Activated CD4-positive, alpha-beta T cell treated with anti-CD3 and anti-CD28 coated beads for 1 hour (primary cell): ENCODE measurements at regions not wholly inside any gene's neighbourhood (a gene's known extent, or its start where the extent isn't known, plus 50 kb on each side); places are given as distances from the start of the nearest gene placed in this dataset.

ENCODE experiments used
- DNase-seq: peaks from one replicate; pipeline ENCODE4 v3.0.0-alpha.2; 2020

DNA sequence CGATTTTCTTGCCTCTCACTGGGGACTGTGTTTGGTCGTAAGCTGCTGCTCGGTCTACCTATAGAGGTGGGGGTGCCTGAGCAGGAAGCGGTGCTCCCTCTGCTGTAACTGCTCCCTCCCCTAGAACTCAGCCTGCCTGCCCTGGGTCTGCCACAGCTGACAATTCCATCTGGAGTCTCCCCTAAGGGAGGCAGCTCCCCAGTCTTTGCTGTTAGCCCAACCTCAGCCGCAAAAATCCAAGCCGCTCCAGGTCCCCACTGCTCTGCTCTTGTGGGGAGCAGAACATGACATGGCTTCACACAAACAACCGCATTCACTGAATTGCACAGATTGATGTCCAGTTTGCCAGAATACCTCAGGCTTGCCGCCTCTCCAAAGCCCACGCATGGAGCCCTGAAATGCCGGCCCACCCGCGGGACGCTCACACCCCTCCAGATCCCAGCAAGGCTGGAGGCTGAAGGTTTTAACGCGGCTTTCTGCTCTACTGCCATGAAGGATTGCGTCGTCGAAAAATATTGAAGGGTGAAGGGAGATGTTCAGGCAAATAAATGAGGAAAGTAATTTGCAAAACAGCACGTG, 221.5 kb upstream of the FOXF1 start:
- DNase-seq = no peak

DNA sequence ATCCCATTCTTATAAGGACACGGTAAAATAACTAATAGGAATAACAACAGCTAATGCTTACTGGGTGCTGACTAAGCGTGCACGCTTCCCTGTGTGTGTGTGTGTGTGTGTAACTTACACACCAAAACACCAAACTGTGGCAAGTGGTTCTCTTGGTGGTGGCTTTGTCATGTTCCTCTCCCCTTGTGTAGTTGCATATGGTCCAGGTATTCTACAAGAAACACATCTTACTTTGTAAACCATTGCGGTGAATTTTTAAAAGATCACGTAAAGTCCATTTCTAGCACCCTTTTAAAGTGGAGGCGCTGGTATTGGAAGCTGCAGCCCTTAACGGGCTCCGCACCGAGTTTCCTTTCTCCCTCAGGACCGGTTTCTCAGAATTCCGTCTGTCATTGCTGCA, 221.0 kb upstream of the FOXF1 start:
- DNase-seq = no peak

DNA sequence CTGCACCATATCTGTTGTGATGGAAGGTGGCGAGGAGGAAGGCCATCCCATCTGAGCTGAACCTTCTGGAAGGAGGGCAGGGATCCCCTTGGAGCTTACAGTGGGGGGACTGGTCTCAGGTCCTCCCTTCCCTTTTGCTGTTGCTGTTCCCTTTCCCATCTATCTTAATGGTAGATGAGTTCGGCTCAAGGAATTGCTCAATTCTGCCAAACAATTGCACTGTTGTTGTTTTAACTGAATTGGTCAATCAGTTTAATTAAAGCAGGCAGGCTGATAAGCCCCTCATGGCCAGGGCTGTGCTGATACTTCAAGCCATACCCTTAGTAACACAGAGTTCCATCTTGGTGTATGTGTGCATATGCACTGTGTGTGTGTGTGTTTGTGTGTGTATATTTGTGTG, 220.4 kb upstream of the FOXF1 start:
- no peak for DNase-seq

DNA sequence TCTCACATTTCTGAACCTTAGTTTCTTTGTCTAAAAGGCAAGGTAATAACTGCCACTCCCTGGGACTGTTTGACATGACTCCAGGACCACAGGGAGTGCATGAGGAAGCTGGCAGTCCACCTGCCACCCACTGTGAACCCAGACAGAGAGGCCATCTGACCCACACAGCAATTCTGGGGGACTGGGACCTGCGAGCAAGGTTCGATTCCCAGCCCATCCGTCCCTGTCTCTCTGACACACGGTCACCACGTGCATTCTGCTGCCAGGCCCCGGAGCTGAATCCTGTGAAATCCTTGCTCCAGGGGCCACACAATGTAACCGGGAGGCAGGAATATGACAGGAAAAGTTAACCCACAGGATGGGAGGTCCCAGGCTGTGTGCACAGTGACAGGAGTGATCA, 218.8 kb upstream of the FOXF1 start:
- DNase-seq = no peak

DNA sequence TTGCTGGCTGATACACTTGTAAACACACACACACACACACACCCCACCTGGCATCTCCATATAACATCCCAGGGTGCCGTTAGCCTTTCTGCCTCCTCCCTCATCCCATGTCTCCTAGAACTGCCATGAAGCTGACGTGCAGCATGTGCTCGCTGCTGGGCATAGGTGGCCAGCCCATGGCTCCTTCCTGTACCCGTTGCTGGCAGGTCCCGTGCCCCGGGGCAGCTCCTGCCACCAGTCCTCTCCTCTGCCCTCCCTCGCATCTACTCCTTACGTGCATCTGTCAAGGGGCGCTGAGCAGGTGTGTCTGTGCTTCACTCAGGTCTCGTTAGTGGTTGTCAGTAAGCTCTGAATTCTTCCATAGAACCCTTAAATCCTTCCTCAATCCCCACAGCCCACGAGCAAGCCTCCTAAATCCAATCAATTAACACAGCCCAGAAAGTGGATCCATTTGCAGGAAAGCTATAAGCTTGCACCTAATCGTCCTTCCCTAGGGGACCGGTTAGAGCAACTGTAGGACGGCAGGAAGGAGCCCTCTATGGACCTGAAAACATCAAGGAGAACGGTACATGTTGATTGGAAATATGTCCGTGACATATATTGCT, 218.1 kb upstream of the FOXF1 start:
- no peak for DNase-seq

DNA sequence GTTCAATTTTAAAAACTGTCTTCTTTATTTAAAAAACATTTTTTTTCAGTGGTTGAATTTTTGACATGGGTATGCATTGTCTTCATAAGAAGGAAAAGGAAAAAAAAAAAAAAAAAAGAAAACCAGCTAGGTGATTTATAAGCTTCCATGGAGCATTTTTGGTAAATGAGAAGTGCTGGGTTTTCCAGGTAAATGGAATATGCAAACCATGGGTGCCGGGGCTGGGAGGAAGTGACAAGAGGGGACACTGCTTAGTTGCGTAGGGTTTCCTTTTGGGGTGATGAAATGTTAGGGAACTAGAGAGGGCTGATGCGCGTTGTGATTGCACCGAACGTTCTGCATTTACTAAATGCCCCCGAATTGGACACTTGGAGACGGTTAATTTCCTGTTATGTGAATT, 217.4 kb upstream of the FOXF1 start:
- DNase-seq = no peak

DNA sequence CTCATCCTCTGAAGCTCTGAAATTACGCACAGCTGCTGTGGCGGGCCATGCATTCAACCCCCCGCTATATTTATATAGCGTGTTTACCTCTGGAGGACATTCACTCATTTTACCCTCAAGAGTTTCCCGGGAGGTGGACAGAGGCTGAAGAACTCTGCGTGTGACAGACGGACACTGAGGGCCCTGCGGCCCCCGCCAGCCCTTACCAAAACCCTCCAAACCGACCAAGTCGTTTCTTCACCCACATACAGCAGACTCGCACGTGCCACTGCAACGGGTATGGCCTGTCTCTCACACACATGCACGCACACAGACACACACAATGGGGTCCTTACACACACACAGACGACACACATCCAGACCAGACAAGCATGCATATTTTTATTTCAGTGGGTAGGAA, 216.4 kb upstream of the FOXF1 start:
- DNase-seq = no peak

DNA sequence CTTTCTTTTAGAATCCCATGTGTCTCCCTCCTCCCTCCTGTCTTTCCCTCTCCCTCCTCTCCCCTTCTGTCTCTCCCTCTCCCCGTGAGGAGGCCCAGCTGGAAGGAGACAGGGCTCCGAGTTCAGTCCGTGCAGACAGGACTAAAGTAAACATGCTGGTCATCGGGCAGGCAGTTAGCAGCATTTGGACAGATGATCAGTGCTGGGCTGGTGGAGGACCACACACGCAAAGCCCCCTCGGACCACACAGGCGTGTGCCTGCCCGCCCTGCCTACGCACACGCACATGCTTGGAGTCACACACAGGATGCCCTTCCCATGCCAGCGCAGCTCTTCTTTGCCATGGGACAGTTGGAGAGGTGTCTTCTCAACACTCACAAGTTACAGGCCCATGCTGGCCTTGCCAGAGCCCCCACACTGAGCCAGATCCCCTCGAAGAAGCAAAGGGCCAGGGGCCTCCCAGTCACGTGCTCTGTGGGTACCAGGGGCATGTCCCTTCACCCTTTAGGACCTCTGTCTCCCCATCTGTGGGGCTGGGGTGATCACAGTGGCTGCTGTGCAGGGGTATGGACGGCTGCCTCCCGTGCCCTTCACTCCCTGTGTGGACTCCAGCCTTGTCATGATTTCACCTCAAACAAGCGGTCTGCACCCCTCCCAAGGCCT, 215.7 kb upstream of the FOXF1 start:
- no peak for DNase-seq

DNA sequence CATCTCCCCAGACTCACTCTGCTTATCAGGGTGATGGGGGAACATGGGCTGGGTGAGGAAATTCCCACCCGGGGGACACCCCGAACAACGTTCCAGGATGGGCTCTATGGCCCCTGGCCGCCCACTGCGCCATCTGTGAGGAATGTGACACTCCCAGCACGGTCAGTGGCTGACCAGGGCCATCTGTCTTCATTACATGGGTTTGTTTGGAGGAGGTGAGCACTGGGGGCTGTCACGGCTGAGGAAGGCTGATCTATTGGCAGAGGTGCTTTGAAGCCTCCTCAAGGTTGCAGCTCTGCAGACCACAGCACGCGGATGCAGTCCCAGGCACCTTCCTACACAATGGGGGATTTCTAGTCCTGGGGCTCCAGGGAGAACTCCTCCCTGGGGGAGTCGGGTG, 214.1 kb upstream of the FOXF1 start:
- DNase-seq = no peak

DNA sequence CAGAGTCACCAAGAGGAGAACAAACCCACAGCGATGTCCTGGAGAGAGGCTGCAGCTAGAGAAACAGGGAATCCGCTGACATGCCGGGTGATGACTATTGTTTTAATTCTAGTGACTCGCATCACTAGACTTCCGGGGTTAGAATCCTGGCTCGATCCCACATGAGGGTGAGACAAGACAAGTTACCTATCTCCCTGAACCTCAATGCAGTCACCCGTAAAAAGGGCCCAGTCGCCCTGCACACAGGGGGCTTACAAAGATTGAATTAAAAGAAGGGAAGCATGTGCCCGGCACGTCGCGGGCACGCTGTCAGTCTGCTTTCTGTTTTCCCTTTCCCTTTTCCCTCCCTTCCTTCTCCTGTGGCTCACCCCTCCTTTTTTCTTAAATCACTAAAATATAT, 212.9 kb upstream of the FOXF1 start:
- no peak for DNase-seq

DNA sequence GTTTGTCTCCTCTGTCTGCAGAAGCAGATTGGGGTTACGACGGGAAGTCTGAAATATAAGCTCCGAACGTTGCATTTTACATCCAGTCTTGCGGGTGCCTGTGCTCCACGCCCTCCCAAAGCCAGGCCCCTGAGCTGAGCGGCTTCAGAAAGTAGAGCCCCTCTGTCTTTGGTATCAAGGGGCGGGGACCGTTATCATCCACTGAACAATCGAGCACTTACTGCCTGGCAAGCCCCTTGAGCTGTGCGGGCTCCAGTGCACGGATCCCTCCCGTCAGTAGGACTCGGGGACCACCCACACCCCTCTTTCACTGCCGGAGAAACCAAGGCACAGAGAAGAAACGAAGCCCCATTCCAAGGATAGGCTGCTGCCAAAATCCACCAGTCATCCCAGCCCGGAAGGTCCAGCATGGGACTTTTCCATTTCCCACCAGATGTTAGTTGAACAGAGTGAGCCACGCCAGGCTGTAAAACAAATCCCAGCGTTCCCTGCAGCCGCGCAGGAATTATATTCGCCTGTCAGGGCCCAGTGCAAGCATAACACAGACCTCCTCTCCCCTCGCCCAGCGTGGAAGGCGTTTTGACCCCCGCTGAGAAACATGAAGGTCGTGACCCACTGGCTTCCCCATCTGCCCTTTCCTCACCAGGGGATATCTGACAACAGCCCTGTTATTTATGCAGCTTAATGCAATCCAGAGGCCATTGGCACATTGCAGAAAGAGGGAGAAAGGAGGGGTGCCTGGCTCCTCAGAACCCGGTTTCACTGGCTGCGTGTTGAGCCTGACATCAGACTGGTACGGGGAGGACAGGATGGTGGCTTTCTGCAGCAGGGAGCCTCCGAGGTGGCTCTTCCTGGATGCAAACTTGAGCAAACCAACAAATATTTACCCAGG, 212.2 kb upstream of the FOXF1 start:
- DNase-seq = no peak

DNA sequence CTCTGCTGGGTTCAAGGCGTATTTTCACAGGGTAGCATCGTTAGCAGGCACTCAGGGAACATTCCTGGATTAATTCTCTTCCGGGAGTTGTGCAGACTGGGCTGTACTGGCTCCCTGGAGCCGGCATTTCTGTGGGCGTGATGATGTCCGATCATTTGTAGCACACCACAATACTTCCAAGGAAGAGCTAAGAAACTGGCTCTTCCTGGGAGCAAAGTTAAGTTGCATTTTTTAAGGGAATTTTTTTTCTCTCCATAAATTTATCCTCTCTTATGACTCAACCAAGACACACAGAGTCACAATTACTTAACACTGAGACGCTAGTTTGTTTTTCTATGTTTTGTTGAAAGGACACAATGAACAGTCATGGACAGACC, 211.6 kb upstream of the FOXF1 start:
- no peak for DNase-seq

DNA sequence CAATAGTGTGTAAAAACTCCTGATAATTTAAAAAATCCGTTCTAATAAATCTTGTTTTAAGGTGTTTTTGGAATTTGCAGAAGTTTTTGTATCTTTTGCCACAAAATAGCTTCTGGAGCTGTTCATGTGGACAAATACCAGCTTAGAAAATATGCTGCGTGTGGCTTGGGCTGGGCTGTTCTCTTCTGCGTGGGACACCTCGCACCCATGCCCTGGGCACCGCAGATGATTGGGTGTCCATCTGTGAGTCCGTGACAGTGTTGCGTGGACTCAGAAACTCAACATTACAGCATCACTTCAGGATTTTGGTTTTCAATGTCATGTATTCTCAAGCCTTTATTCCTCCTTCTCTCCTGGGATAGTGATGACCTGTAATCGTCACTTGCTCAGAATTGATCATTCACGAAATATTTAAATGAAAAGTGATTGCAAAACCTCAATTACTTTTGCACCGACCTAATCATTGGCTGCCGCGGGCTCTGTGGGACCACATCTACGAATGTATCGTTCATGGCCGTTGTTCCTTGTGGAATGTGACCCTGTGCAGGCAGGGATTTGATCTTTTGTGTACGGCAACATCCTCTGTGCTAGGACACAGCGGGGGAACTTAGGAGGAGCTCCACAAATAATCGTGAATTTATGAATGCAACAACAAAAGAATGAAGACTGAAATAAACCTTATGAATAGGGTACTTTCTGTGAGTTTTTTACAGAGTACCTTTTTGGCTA, 210.3 kb upstream of the FOXF1 start:
- DNase-seq = no peak

DNA sequence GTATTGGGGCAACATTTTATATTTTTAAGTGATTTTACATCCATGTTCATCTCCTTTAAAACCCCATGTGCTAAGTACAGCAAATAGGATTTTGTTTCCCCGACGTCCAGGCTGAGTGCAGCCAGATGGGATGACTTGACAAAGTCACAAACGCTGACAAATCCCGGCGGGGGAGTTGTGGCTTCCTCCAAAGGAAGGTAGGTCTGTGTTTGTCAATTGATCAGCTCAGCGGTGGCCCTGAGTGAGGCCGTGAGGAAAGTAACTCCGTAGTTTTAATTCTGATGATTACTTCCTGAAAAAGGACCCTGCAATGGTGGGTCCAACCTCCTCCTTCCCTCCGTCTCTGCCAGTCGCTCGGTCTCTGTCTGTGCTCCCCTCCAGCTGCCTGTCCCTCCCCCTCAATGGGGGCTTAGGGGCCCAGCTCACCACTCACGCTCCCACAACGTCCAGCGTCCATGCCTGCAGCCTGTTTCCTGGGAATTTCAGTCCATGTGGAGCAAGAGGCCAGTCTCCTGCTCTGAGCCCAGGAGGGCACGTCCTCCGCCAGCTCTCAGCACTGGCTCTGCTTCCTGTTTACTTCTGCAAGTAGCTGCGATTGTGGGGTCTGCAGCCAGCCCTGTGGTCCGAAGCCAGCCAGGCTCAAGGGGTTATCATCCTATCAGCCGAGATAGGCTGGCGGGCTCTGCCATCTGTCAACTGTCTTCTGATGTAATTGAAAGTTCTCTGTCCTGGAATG, 209.4 kb upstream of the FOXF1 start:
- DNase-seq = no peak

DNA sequence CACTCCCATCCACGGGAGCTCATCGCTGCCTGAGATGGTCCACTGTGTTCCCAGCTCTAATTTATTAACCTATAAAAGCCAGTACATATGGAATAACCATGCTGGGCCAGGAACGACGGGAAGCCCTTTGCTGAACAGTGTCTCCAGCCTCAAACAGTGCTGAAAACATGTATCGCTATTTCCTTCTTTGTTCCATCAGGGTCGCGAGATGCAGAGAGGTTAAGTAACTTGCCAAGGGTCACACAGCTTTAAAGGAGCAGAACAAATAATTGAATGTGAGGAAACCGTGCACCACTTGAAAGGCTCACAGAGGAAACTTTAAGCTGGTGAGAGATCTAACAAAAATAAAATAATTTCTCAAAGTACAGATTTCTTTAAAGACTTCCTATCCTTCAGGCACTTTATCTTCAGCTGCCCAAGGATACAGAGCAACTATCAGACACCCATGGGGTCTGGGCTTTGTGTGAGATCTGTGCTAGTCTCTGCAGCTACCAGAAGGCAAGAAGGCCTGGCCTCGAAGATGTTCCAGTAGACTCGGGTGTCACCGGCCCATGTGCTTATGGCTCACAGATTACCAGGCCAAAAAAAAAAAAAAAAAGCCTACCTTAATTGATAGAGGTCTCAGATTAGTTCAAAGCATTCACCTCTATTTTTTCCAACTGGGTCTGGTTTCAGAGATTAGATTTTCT, 207.8 kb upstream of the FOXF1 start:
- DNase-seq = no peak

DNA sequence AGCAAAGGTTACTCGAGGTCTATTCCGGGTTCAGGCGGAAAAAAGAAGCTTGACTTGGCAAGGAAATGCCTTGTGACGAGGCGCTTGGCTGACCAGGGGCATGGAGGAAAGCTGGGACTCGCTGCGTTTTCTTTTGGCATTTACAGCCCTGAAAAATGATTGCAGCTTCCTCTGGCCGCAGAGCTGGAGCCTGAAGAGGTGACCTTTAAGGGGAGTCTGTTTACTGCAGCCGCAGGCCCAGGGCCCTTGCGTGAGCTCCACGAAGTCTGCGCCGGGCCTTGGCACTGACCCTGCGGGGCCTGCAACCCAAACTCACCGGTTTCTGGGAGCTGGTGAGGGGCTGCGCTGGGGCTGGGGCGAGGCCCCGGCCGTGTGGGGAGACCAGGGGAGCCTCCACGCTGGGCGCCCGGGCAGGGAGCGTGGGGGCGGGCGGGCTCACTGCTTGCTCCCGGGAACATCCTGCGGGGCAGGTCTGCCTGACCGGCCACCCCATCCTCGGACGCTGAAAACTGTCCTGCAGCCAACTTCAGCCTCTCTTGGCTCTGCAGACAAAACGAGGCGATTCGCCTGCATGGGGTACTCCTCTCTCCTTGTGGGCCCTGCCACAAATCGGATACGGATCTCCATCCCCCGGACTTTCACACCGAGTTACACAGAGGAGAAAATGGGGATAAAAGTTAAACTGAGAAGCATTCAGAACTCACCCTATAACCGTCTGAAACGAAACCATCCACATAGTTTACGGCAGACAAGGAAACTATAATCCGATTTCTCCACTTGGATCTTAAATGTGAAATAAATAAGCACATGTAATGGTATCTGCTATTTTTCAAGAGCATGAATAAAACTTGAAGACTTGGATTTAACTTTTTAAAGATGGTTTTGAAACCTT, 206.3 kb upstream of the FOXF1 start:
- DNase-seq = no peak

DNA sequence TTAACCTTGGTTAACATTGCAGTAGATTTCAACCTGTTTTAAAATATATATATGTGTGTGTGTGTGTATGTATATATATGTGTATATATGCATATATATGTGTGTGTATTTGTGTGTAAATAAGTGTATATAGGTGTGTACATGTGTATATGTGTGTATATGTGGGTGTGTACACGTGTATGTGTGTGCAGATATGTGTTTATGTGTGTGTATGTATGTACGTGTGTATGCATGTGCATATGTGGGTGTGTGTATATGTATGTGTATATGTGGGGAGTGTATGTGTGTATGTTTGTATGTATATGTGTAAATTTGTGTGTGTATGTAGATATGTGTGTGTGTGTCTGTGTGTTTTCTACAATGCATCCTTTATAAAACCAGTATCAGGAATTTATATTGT, 205.5 kb upstream of the FOXF1 start:
- no peak for DNase-seq

DNA sequence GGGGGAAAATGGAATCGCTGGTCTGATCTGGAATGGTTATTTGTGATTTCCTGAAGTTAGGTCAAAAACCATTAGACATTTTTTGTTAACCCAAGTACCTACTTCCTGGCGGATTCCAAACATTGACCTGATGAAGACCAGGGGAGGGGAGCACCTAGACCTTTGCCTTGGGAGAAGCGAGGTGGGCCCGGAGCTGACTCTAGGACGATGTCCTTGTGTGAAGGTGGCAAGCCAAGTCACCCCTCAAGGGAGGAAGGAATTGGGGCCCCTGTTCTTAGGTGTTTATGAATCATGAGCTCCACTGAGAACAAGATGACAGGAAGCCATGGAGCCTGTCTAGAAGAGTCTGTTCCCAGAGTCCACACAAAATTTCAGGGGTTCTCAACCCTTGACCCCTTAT, 204.9 kb upstream of the FOXF1 start:
- no peak for DNase-seq

DNA sequence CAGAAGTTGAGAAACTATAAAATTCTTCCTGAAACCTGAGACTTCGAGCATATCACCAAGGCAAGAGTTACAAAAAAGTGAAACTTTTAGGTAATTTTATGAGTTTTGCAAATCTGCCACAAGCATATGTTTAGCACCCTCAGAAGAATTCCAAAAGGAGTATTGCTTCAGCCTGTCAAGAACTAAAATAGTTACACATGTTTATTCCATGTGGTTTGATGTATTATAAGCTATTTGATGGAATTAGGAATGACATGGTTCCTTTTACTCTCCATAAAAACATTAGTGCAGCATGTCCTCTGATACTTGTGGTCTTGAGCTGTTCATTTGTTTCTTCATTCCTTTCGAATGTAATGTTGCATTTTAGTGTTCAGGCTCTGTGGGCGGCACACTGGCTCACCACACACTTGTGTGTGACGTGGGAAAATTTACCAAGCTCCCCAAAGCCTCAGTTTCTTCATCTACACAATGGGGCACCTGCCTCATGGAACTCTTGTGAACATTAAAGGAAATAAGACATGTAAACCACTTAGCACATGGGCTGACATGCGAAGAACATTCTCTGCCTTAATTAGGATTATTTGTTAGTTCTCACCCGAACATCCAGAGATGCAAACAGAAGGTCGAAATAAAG, 204.2 kb upstream of the FOXF1 start:
- no peak for DNase-seq

DNA sequence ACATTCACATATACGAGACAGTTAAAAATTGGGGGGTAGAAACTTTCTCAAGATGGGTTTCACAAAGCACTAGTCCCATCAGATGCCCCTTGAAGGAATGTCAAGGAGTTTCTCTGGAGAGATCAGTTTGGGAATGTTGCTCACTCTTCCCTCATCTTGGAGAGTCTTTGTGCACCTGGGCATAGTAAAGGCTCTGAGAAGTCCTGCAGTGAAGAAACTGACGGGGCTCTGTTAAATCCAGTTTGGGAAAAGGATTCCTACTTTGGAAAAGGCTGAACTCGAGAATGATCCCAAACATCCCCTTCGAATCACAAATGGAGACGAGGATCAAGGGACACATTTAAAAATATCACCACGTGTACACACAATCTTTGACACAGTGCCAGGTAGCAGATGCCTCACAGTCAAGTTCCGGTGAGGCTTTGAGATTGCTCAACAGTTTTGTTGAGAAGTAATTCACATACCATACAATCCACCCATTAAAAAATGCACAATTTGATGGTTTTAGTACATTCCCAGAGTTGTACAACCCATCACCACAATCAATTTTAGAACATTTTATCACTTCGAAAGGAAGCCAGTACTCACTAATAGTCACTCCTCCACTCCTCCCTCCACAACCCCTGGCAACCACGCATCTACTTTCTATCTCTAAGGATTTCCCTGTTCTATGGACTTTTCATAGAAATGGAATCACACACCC, 203.4 kb upstream of the FOXF1 start:
- DNase-seq = no peak
